IMR-90 (cell line): ENCODE measurements at regions not wholly inside any gene's neighbourhood (a gene's known extent, or its start where the extent isn't known, plus 50 kb on each side); places are given as distances from the start of the nearest gene placed in this dataset.

ENCODE experiments used
- ATAC-seq: fragments of 200-7000 bp; cut with Tn5 transposase; 2 replicates; pipeline ENCODE4 v1.9.1; 2020; ENCODE audit warnings: low read depth, mild to moderate bottlenecking, moderate library complexity
- BruUV-seq: library from RNA; stranded (reverse); fragments of 400-500 nt; replicated peaks from 2 replicates; lab custom pipeline; 2021; lab: Mats Ljungman, UMichigan
- CTCF ChIA-PET: fragments of 300-600 bp; formaldehyde crosslinking; extraction: SDS; loops from one replicate; lab custom pipeline; 2021; ENCODE audit warnings: antibody characterized with exemption; lab: Yijun Ruan, JAX
- POLR2A ChIA-PET: fragments of 300-600 bp; sonication (Branson Sonifier 250); formaldehyde crosslinking; loops from one replicate; lab custom pipeline; 2022; ENCODE audit warnings: antibody characterized with exemption; ENCODE audit not compliant: unreplicated experiment; lab: Charles Lee
- DNase-seq: peaks from one replicate; pipeline ENCODE4 v3.0.0; 2013
- H2AFZ ChIP-seq: replicated peaks from 2 replicates; pipeline ENCODE3; 2013; ENCODE audit warnings: low read length, mild to moderate bottlenecking; ENCODE audit not compliant: poor library complexity
- H2AK5ac ChIP-seq: 2 replicates; pipeline ENCODE4 v1.6.1; 2013; ENCODE audit warnings: low read depth, low read length, inconsistent platforms
- H2AK9ac ChIP-seq: replicated peaks from 2 replicates; pipeline ENCODE3; 2013; ENCODE audit warnings: mild to moderate bottlenecking, low read depth, low read length, moderate library complexity; ENCODE audit not compliant: poor library complexity
- H2BK120ac ChIP-seq: 2 replicates; pipeline ENCODE4 v1.6.1; 2013; ENCODE audit warnings: low read depth, low read length, inconsistent platforms
- H2BK15ac ChIP-seq: 3 replicates; pipeline ENCODE4 v1.6.1; 2013; ENCODE audit warnings: low read depth, low read length, inconsistent platforms
- H2BK20ac ChIP-seq: 2 replicates; pipeline ENCODE4 v1.6.1; 2013; ENCODE audit warnings: low read depth, mild to moderate bottlenecking, inconsistent platforms, low read length, moderate library complexity
- H2BK5ac ChIP-seq: 2 replicates; pipeline ENCODE4 v1.6.1; 2013; ENCODE audit warnings: mild to moderate bottlenecking, low read depth, low read length, inconsistent platforms; ENCODE audit not compliant: poor library complexity, severe bottlenecking
- H3K14ac ChIP-seq: replicated peaks from 2 replicates; pipeline ENCODE4 v1.6.1; 2013; ENCODE audit warnings: low read depth, low read length, inconsistent platforms
- H3K18ac ChIP-seq: 2 replicates; pipeline ENCODE4 v1.6.1; 2013; ENCODE audit warnings: low read depth, low read length, control low read depth
- H3K23ac ChIP-seq: 2 replicates; pipeline ENCODE4 v1.6.1; 2013; ENCODE audit warnings: low read depth, low read length, inconsistent platforms
- H3K27ac ChIP-seq: 2 replicates; pipeline ENCODE4 v1.5.1; 2013; ENCODE audit warnings: mild to moderate bottlenecking, control low read depth, low read length; ENCODE audit not compliant: insufficient read depth
- H3K27me3 ChIP-seq: 2 replicates; pipeline ENCODE4 v1.6.1; 2013; ENCODE audit warnings: low read length; ENCODE audit not compliant: control insufficient read depth, insufficient read depth
- H3K36me3 ChIP-seq: 2 replicates; pipeline ENCODE4 v1.6.1; 2013; ENCODE audit warnings: low read length, mixed read lengths; ENCODE audit not compliant: control insufficient read depth, insufficient read depth
- H3K4ac ChIP-seq: 2 replicates; pipeline ENCODE4 v1.6.1; 2013; ENCODE audit warnings: low read depth, low read length, inconsistent platforms
- H3K4me1 ChIP-seq: 2 replicates; pipeline ENCODE4 v1.6.1; 2013; ENCODE audit warnings: low read length, mixed read lengths; ENCODE audit not compliant: control insufficient read depth, insufficient read depth
- H3K4me2 ChIP-seq: 2 replicates; pipeline ENCODE4 v1.6.1; 2013; ENCODE audit warnings: low read depth, mild to moderate bottlenecking, control low read depth, low read length, moderate library complexity
- H3K4me3 ChIP-seq: 2 replicates; pipeline ENCODE4 v1.5.1; 2013; ENCODE audit warnings: low read depth, mild to moderate bottlenecking, control low read depth, low read length, moderate library complexity; ENCODE audit not compliant: insufficient read depth
- H3K56ac ChIP-seq: 2 replicates; pipeline ENCODE4 v1.6.1; 2013; ENCODE audit warnings: low read length, inconsistent platforms; ENCODE audit not compliant: insufficient read depth; ENCODE audit errors: extremely low read depth
- H3K79me1 ChIP-seq, 2 experiments: 2 replicates each; pipeline ENCODE4 v1.6.1; 2013; ENCODE audit warnings: low read length in 2 of 2, inconsistent platforms in 1 of 2, low read depth in 1 of 2
- H3K9ac ChIP-seq: 2 replicates; pipeline ENCODE4 v1.6.1; 2013; ENCODE audit warnings: low read depth, low read length, control low read depth
- H3K9me1 ChIP-seq: 2 replicates; pipeline ENCODE4 v1.6.1; 2013; ENCODE audit warnings: low read length, inconsistent platforms; ENCODE audit not compliant: insufficient read depth
- H3K9me3 ChIP-seq: 2 replicates; pipeline ENCODE4 v1.6.1; 2013; ENCODE audit warnings: low read length; ENCODE audit not compliant: control insufficient read depth, insufficient read depth
- H4K20me1 ChIP-seq: 2 replicates; pipeline ENCODE4 v1.6.1; 2013; ENCODE audit warnings: low read length, inconsistent platforms; ENCODE audit not compliant: insufficient read depth
- H4K5ac ChIP-seq: 2 replicates; pipeline ENCODE4 v1.6.1; 2013; ENCODE audit warnings: mild to moderate bottlenecking, low read depth, low read length, control low read depth
- H4K8ac ChIP-seq, 2 experiments: 2 replicates each; pipeline ENCODE4 v1.6.1; 2013; ENCODE audit warnings: low read depth in 2 of 2, low read length in 2 of 2, control low read depth in 1 of 2, inconsistent platforms in 1 of 2
- H4K91ac ChIP-seq: 2 replicates; pipeline ENCODE4 v1.6.1; 2013; ENCODE audit warnings: low read depth, low read length, inconsistent platforms; ENCODE audit not compliant: insufficient read depth
- BHLHE40 ChIP-seq: fragments of 150-350 bp; IDR thresholded peaks from 2 replicates; pipeline ENCODE4 v1.6.1; 2016; ENCODE audit warnings: mild to moderate bottlenecking, low read depth, low read length
- CHD1 ChIP-seq: IDR thresholded peaks from 2 replicates; pipeline ENCODE4 v1.6.1; 2012; ENCODE audit warnings: low read depth, low read length, improper control_type of control experiment
- FOS ChIP-seq: fragments of 150-350 bp; IDR thresholded peaks from 2 replicates; pipeline ENCODE4 v1.6.1; 2016; ENCODE audit warnings: low read depth, low read length
- MAFK ChIP-seq: IDR thresholded peaks from 2 replicates; pipeline ENCODE4 v1.6.1; 2012; ENCODE audit warnings: low read depth, low read length, improper control_type of control experiment
- MXI1 ChIP-seq: IDR thresholded peaks from 2 replicates; pipeline ENCODE4 v1.6.1; 2012; ENCODE audit warnings: low read depth, mild to moderate bottlenecking, low read length, moderate library complexity, borderline replicate concordance
- NFE2L2 ChIP-seq: fragments of 150-350 bp; IDR thresholded peaks from 2 replicates; pipeline ENCODE4 v1.6.1; 2016; ENCODE audit warnings: low read depth, mild to moderate bottlenecking, low read length
- POLR2A ChIP-seq: IDR thresholded peaks from 2 replicates; pipeline ENCODE4 v1.6.1; 2012; ENCODE audit warnings: mild to moderate bottlenecking, low read depth, low read length
- RFX5 ChIP-seq: IDR thresholded peaks from 2 replicates; pipeline ENCODE4 v1.8.0; 2012; ENCODE audit warnings: low read depth, mild to moderate bottlenecking, low read length, moderate library complexity
- SMC3 ChIP-seq: fragments of 150-350 bp; IDR thresholded peaks from 2 replicates; pipeline ENCODE4 v1.6.1; 2016; ENCODE audit warnings: low read depth, mild to moderate bottlenecking, antibody characterized with exemption, low read length, moderate library complexity
- WGBS, 2 experiments: methylation state at CpG; one replicate each; pipeline versions ENCODE4 v1.1.5 to v1.1.7; 2013; ENCODE audit warnings: missing lambda C conversion rate in 2 of 2; ENCODE audit not compliant: insufficient read length in 1 of 2; ENCODE audit errors: extremely low coverage in 2 of 2; 5-methylcytosine and 5-hydroxymethylcytosine counted together
- dilution Hi-C: fragments of 300-500 bp; cut with HindIII; formaldehyde crosslinking; loops from one replicate; pipeline ENCODE4 v1.14.3; 2018; ENCODE audit warnings: low sequenced_read_pairs; ENCODE audit not compliant: unreplicated experiment
- in situ Hi-C: fragments of 300-500 bp; cut with MboI; formaldehyde crosslinking; loops from 3 replicates; pipeline ENCODE4 v1.14.3; 2019; ENCODE audit warnings: low sequenced_read_pairs, inconsistent platforms, mixed read lengths
- intact Hi-C: fragments of 100-400 bp; cut with micrococcal nuclease; formaldehyde crosslinking; loops from 2 replicates; pipeline ENCODE4 v1.10.0; 2022
- TF ChIP-seq, protein P1 (sequence below): conservative IDR thresholded peaks from 2 replicates; pipeline ENCODE4 v1.5.1; 2012; ENCODE audit warnings: mild to moderate bottlenecking, low read depth, low read length, improper control_type of control experiment
- TF ChIP-seq, protein P2 (sequence below): fragments of 150-350 bp; IDR thresholded peaks from 2 replicates; pipeline ENCODE4 v1.6.1; 2017; ENCODE audit warnings: mild to moderate bottlenecking, antibody characterized with exemption, low read length, low read depth
- TF ChIP-seq, protein P3 (sequence below): fragments of 150-350 bp; IDR thresholded peaks from 2 replicates; pipeline ENCODE4 v1.6.1; 2016; ENCODE audit warnings: low read depth, mild to moderate bottlenecking, low read length, moderate library complexity, borderline replicate concordance

DNA sequence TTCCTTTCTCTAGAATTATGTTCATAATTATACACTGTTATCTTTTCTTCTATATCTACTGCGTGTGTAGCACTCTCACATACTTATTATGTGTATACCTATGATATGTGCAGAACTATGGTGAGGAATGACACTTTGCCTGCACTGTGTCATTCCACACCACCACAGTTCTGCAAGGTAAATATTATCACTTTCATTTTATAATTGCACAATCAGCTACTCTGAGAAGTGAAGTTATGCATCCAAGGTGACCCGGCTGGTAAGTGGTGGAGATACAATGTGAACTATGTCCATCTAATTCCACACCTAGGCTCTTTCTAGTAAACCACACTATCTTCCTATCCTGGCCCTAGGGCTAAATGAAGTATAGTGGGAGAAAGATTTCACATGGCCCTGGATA, 170.1 kb upstream of the ATP10B start:
- H2BK15ac ChIP-seq, result no peak overlapping the region
- H3K9ac ChIP-seq, result no peak overlapping the region
- in situ Hi-C loops (no loop called here), intact Hi-C loops (no loop called here), dilution Hi-C loops (no loop called here)
- TF ChIP-seq MAFK (no peak), BHLHE40 (no peak), NFE2L2 (no peak), RFX5 (no peak), MXI1 (no peak), SMC3 (no peak), POLR2A (no peak), FOS (no peak), CHD1 (no peak)
- TF ChIP-seq, protein P1, sequence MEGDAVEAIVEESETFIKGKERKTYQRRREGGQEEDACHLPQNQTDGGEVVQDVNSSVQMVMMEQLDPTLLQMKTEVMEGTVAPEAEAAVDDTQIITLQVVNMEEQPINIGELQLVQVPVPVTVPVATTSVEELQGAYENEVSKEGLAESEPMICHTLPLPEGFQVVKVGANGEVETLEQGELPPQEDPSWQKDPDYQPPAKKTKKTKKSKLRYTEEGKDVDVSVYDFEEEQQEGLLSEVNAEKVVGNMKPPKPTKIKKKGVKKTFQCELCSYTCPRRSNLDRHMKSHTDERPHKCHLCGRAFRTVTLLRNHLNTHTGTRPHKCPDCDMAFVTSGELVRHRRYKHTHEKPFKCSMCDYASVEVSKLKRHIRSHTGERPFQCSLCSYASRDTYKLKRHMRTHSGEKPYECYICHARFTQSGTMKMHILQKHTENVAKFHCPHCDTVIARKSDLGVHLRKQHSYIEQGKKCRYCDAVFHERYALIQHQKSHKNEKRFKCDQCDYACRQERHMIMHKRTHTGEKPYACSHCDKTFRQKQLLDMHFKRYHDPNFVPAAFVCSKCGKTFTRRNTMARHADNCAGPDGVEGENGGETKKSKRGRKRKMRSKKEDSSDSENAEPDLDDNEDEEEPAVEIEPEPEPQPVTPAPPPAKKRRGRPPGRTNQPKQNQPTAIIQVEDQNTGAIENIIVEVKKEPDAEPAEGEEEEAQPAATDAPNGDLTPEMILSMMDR, result no peak
- TF ChIP-seq, protein P2, sequence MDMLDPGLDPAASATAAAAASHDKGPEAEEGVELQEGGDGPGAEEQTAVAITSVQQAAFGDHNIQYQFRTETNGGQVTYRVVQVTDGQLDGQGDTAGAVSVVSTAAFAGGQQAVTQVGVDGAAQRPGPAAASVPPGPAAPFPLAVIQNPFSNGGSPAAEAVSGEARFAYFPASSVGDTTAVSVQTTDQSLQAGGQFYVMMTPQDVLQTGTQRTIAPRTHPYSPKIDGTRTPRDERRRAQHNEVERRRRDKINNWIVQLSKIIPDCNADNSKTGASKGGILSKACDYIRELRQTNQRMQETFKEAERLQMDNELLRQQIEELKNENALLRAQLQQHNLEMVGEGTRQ, result no peak
- TF ChIP-seq, protein P3, sequence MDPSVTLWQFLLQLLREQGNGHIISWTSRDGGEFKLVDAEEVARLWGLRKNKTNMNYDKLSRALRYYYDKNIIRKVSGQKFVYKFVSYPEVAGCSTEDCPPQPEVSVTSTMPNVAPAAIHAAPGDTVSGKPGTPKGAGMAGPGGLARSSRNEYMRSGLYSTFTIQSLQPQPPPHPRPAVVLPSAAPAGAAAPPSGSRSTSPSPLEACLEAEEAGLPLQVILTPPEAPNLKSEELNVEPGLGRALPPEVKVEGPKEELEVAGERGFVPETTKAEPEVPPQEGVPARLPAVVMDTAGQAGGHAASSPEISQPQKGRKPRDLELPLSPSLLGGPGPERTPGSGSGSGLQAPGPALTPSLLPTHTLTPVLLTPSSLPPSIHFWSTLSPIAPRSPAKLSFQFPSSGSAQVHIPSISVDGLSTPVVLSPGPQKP, result no peak
- no peak overlapping the region for H4K8ac ChIP-seq
- H3K27ac ChIP-seq, result no peak overlapping the region
- no peak overlapping the region for H2AK9ac ChIP-seq
- H4K91ac ChIP-seq, result no peak overlapping the region
- no peak overlapping the region for H3K56ac ChIP-seq
- H3K27me3 ChIP-seq, result no peaks in the 10 kb centered on the region
- no peak overlapping the region for H3K14ac ChIP-seq
- H3K4me1 ChIP-seq, result no peaks in the 10 kb centered on the region
- H3K4me3 ChIP-seq, result no peak overlapping the region
- H3K23ac ChIP-seq, result no peak overlapping the region
- H2BK120ac ChIP-seq, result no peak overlapping the region
- DNase-seq, result no peak
- no TSS peak for BruUV-seq
- no peak overlapping the region for H2AK5ac ChIP-seq
- no peaks in the 10 kb centered on the region for H3K79me1 ChIP-seq
- ChIA-PET POLR2A (no interaction called here), CTCF (no interaction called here)
- no peak overlapping the region for H4K5ac ChIP-seq
- H3K36me3 ChIP-seq, result no peaks in the 10 kb centered on the region
- 0 out of 2 replicates have a peak, but pooled peaks cover 4% of the 10 kb centered on the region for H3K9me3 ChIP-seq
- H3K4me2 ChIP-seq, result no peak overlapping the region
- H3K9me1 ChIP-seq, result no peaks in the 10 kb centered on the region
- H2BK20ac ChIP-seq, result no peak overlapping the region
- H2AFZ ChIP-seq, result no peak overlapping the region
- no peak for ATAC-seq
- no peak overlapping the region for H3K18ac ChIP-seq
- no peak overlapping the region for H2BK5ac ChIP-seq
- no peak overlapping the region for H3K4ac ChIP-seq
- no peaks in the 10 kb centered on the region for H4K20me1 ChIP-seq
- WGBS, 2 experiments, result no CpG with 5 or more reads among the region's 2 CpGs
